Ishikawa (cell line): ENCODE measurements at regions not wholly inside any gene's neighbourhood (a gene's known extent, or its start where the extent isn't known, plus 50 kb on each side); places are given as distances from the start of the nearest gene placed in this dataset.

ENCODE experiments used
- FOXM1 ChIP-seq: IDR thresholded peaks from 2 replicates; pipeline ENCODE4 v1.6.1; 2012; ENCODE audit warnings: low read depth, borderline replicate concordance
- TAF1 ChIP-seq: IDR thresholded peaks from 2 replicates; pipeline ENCODE4 v1.6.1; 2012; ENCODE audit warnings: low read depth, mild to moderate bottlenecking
- TCF12 ChIP-seq: IDR thresholded peaks from 2 replicates; pipeline ENCODE4 v1.6.1; 2012; ENCODE audit warnings: low read depth
- TF ChIP-seq, protein P1 (sequence below): IDR thresholded peaks from 2 replicates; pipeline ENCODE4 v1.6.1; 2012
- TF ChIP-seq, protein P2 (sequence below): IDR thresholded peaks from 2 replicates; pipeline ENCODE4 v1.6.1; 2012; ENCODE audit warnings: low read depth, mild to moderate bottlenecking

DNA sequence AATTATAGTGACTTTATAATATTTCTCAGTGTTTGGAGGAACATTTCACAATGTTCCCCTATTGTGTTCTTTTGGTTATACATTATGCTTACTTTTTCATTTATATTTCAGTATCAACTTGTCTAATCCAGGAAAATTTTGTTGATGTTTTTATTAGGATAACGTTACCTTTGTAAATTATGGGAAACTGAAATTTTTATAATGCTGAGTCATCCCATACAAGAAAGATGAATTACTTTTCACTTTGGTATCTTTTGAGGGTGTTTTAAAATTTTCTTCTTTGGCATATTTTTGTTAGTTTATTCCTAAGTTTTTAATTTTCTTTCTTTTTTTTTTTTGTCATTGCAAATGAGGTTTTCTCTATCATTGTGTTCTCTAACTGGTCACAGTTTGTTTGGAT lies 542.7 kb downstream of the SLC16A7 start:
- no peak for TF ChIP-seq FOXM1
- TF ChIP-seq, protein P1, sequence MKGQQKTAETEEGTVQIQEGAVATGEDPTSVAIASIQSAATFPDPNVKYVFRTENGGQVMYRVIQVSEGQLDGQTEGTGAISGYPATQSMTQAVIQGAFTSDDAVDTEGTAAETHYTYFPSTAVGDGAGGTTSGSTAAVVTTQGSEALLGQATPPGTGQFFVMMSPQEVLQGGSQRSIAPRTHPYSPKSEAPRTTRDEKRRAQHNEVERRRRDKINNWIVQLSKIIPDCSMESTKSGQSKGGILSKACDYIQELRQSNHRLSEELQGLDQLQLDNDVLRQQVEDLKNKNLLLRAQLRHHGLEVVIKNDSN = no peak
- TF ChIP-seq TCF12 = no peak
- TF ChIP-seq, protein P2, sequence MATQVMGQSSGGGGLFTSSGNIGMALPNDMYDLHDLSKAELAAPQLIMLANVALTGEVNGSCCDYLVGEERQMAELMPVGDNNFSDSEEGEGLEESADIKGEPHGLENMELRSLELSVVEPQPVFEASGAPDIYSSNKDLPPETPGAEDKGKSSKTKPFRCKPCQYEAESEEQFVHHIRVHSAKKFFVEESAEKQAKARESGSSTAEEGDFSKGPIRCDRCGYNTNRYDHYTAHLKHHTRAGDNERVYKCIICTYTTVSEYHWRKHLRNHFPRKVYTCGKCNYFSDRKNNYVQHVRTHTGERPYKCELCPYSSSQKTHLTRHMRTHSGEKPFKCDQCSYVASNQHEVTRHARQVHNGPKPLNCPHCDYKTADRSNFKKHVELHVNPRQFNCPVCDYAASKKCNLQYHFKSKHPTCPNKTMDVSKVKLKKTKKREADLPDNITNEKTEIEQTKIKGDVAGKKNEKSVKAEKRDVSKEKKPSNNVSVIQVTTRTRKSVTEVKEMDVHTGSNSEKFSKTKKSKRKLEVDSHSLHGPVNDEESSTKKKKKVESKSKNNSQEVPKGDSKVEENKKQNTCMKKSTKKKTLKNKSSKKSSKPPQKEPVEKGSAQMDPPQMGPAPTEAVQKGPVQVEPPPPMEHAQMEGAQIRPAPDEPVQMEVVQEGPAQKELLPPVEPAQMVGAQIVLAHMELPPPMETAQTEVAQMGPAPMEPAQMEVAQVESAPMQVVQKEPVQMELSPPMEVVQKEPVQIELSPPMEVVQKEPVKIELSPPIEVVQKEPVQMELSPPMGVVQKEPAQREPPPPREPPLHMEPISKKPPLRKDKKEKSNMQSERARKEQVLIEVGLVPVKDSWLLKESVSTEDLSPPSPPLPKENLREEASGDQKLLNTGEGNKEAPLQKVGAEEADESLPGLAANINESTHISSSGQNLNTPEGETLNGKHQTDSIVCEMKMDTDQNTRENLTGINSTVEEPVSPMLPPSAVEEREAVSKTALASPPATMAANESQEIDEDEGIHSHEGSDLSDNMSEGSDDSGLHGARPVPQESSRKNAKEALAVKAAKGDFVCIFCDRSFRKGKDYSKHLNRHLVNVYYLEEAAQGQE = no peak
- no peak for TF ChIP-seq TAF1
